IMR-90 (cell line): ENCODE measurements at regions not wholly inside any gene's neighbourhood (a gene's known extent, or its start where the extent isn't known, plus 50 kb on each side); places are given as distances from the start of the nearest gene placed in this dataset.

Source experiments
- ATAC-seq: fragments of 200-7000 bp; cut with Tn5 transposase; 2 replicates; pipeline ENCODE4 v1.9.1; 2020; ENCODE audit warnings: low read depth, mild to moderate bottlenecking, moderate library complexity
- BruUV-seq: library from RNA; stranded (reverse); fragments of 400-500 nt; replicated peaks from 2 replicates; lab custom pipeline; 2021; lab: Mats Ljungman, UMichigan
- CTCF ChIA-PET: fragments of 300-600 bp; formaldehyde crosslinking; extraction: SDS; loops from one replicate; lab custom pipeline; 2021; ENCODE audit warnings: antibody characterized with exemption; lab: Yijun Ruan, JAX
- POLR2A ChIA-PET: fragments of 300-600 bp; sonication (Branson Sonifier 250); formaldehyde crosslinking; loops from one replicate; lab custom pipeline; 2022; ENCODE audit warnings: antibody characterized with exemption; ENCODE audit not compliant: unreplicated experiment; lab: Charles Lee
- DNase-seq: peaks from one replicate; pipeline ENCODE4 v3.0.0; 2013
- H2AFZ ChIP-seq: replicated peaks from 2 replicates; pipeline ENCODE3; 2013; ENCODE audit warnings: low read length, mild to moderate bottlenecking; ENCODE audit not compliant: poor library complexity
- H2AK5ac ChIP-seq: 2 replicates; pipeline ENCODE4 v1.6.1; 2013; ENCODE audit warnings: low read depth, low read length, inconsistent platforms
- H2AK9ac ChIP-seq: replicated peaks from 2 replicates; pipeline ENCODE3; 2013; ENCODE audit warnings: mild to moderate bottlenecking, low read depth, low read length, moderate library complexity; ENCODE audit not compliant: poor library complexity
- H2BK120ac ChIP-seq: 2 replicates; pipeline ENCODE4 v1.6.1; 2013; ENCODE audit warnings: low read depth, low read length, inconsistent platforms
- H2BK15ac ChIP-seq: 3 replicates; pipeline ENCODE4 v1.6.1; 2013; ENCODE audit warnings: low read depth, low read length, inconsistent platforms
- H2BK20ac ChIP-seq: 2 replicates; pipeline ENCODE4 v1.6.1; 2013; ENCODE audit warnings: low read depth, mild to moderate bottlenecking, inconsistent platforms, low read length, moderate library complexity
- H2BK5ac ChIP-seq: 2 replicates; pipeline ENCODE4 v1.6.1; 2013; ENCODE audit warnings: mild to moderate bottlenecking, low read depth, low read length, inconsistent platforms; ENCODE audit not compliant: poor library complexity, severe bottlenecking
- H3K14ac ChIP-seq: replicated peaks from 2 replicates; pipeline ENCODE4 v1.6.1; 2013; ENCODE audit warnings: low read depth, low read length, inconsistent platforms
- H3K18ac ChIP-seq: 2 replicates; pipeline ENCODE4 v1.6.1; 2013; ENCODE audit warnings: low read depth, low read length, control low read depth
- H3K23ac ChIP-seq: 2 replicates; pipeline ENCODE4 v1.6.1; 2013; ENCODE audit warnings: low read depth, low read length, inconsistent platforms
- H3K27ac ChIP-seq: 2 replicates; pipeline ENCODE4 v1.5.1; 2013; ENCODE audit warnings: mild to moderate bottlenecking, control low read depth, low read length; ENCODE audit not compliant: insufficient read depth
- H3K27me3 ChIP-seq: 2 replicates; pipeline ENCODE4 v1.6.1; 2013; ENCODE audit warnings: low read length; ENCODE audit not compliant: control insufficient read depth, insufficient read depth
- H3K36me3 ChIP-seq: 2 replicates; pipeline ENCODE4 v1.6.1; 2013; ENCODE audit warnings: low read length, mixed read lengths; ENCODE audit not compliant: control insufficient read depth, insufficient read depth
- H3K4ac ChIP-seq: 2 replicates; pipeline ENCODE4 v1.6.1; 2013; ENCODE audit warnings: low read depth, low read length, inconsistent platforms
- H3K4me1 ChIP-seq: 2 replicates; pipeline ENCODE4 v1.6.1; 2013; ENCODE audit warnings: low read length, mixed read lengths; ENCODE audit not compliant: control insufficient read depth, insufficient read depth
- H3K4me2 ChIP-seq: 2 replicates; pipeline ENCODE4 v1.6.1; 2013; ENCODE audit warnings: low read depth, mild to moderate bottlenecking, control low read depth, low read length, moderate library complexity
- H3K4me3 ChIP-seq: 2 replicates; pipeline ENCODE4 v1.5.1; 2013; ENCODE audit warnings: low read depth, mild to moderate bottlenecking, control low read depth, low read length, moderate library complexity; ENCODE audit not compliant: insufficient read depth
- H3K56ac ChIP-seq: 2 replicates; pipeline ENCODE4 v1.6.1; 2013; ENCODE audit warnings: low read length, inconsistent platforms; ENCODE audit not compliant: insufficient read depth; ENCODE audit errors: extremely low read depth
- H3K79me1 ChIP-seq, 2 experiments: 2 replicates each; pipeline ENCODE4 v1.6.1; 2013; ENCODE audit warnings: low read length in 2 of 2, inconsistent platforms in 1 of 2, low read depth in 1 of 2
- H3K9ac ChIP-seq: 2 replicates; pipeline ENCODE4 v1.6.1; 2013; ENCODE audit warnings: low read depth, low read length, control low read depth
- H3K9me1 ChIP-seq: 2 replicates; pipeline ENCODE4 v1.6.1; 2013; ENCODE audit warnings: low read length, inconsistent platforms; ENCODE audit not compliant: insufficient read depth
- H3K9me3 ChIP-seq: 2 replicates; pipeline ENCODE4 v1.6.1; 2013; ENCODE audit warnings: low read length; ENCODE audit not compliant: control insufficient read depth, insufficient read depth
- H4K20me1 ChIP-seq: 2 replicates; pipeline ENCODE4 v1.6.1; 2013; ENCODE audit warnings: low read length, inconsistent platforms; ENCODE audit not compliant: insufficient read depth
- H4K5ac ChIP-seq: 2 replicates; pipeline ENCODE4 v1.6.1; 2013; ENCODE audit warnings: mild to moderate bottlenecking, low read depth, low read length, control low read depth
- H4K8ac ChIP-seq, 2 experiments: 2 replicates each; pipeline ENCODE4 v1.6.1; 2013; ENCODE audit warnings: low read depth in 2 of 2, low read length in 2 of 2, control low read depth in 1 of 2, inconsistent platforms in 1 of 2
- H4K91ac ChIP-seq: 2 replicates; pipeline ENCODE4 v1.6.1; 2013; ENCODE audit warnings: low read depth, low read length, inconsistent platforms; ENCODE audit not compliant: insufficient read depth
- BHLHE40 ChIP-seq: fragments of 150-350 bp; IDR thresholded peaks from 2 replicates; pipeline ENCODE4 v1.6.1; 2016; ENCODE audit warnings: mild to moderate bottlenecking, low read depth, low read length
- CHD1 ChIP-seq: IDR thresholded peaks from 2 replicates; pipeline ENCODE4 v1.6.1; 2012; ENCODE audit warnings: low read depth, low read length, improper control_type of control experiment
- CTCF ChIP-seq: conservative IDR thresholded peaks from 2 replicates; pipeline ENCODE4 v1.5.1; 2012; ENCODE audit warnings: mild to moderate bottlenecking, low read depth, low read length, improper control_type of control experiment
- MXI1 ChIP-seq: IDR thresholded peaks from 2 replicates; pipeline ENCODE4 v1.6.1; 2012; ENCODE audit warnings: low read depth, mild to moderate bottlenecking, low read length, moderate library complexity, borderline replicate concordance
- POLR2A ChIP-seq: IDR thresholded peaks from 2 replicates; pipeline ENCODE4 v1.6.1; 2012; ENCODE audit warnings: mild to moderate bottlenecking, low read depth, low read length
- USF2 ChIP-seq: fragments of 150-350 bp; IDR thresholded peaks from 2 replicates; pipeline ENCODE4 v1.6.1; 2017; ENCODE audit warnings: mild to moderate bottlenecking, antibody characterized with exemption, low read length, low read depth
- WGBS, 2 experiments: methylation state at CpG; one replicate each; pipeline versions ENCODE4 v1.1.5 to v1.1.7; 2013; ENCODE audit warnings: missing lambda C conversion rate in 2 of 2; ENCODE audit not compliant: insufficient read length in 1 of 2; ENCODE audit errors: extremely low coverage in 2 of 2; 5-methylcytosine and 5-hydroxymethylcytosine counted together
- dilution Hi-C: fragments of 300-500 bp; cut with HindIII; formaldehyde crosslinking; loops from one replicate; pipeline ENCODE4 v1.14.3; 2018; ENCODE audit warnings: low sequenced_read_pairs; ENCODE audit not compliant: unreplicated experiment
- in situ Hi-C: fragments of 300-500 bp; cut with MboI; formaldehyde crosslinking; loops from 3 replicates; pipeline ENCODE4 v1.14.3; 2019; ENCODE audit warnings: low sequenced_read_pairs, inconsistent platforms, mixed read lengths
- intact Hi-C: fragments of 100-400 bp; cut with micrococcal nuclease; formaldehyde crosslinking; loops from 2 replicates; pipeline ENCODE4 v1.10.0; 2022

GRCh38 chr10:29217292-29217738 is 71.6 kb upstream of the LYZL1 start:
- H3K4me2 ChIP-seq: no peak overlapping the region
- H3K56ac ChIP-seq: no peak overlapping the region
- H3K36me3 ChIP-seq: no peaks in the 10 kb centered on the region
- no peak overlapping the region for H2AK5ac ChIP-seq
- H3K27ac ChIP-seq: no peak overlapping the region
- no peaks in the 10 kb centered on the region; the same call in none of the 2 replicates for H3K9me3 ChIP-seq
- H3K27me3 ChIP-seq: peaks cover 43% of the 10 kb centered on the region
- H3K18ac ChIP-seq: no peak overlapping the region
- no peak overlapping the region for H2AFZ ChIP-seq
- no peaks in the 10 kb centered on the region for H3K9me1 ChIP-seq
- no peak overlapping the region for H3K14ac ChIP-seq
- in situ Hi-C loops (no loop called here), intact Hi-C loops (no loop called here), dilution Hi-C loops (no loop called here)
- H3K4me3 ChIP-seq: no peak overlapping the region
- POLR2A ChIA-PET: no interaction called here
- H3K4ac ChIP-seq: no peak overlapping the region
- TF ChIP-seq BHLHE40 (no peak), MXI1 (no peak), USF2 (no peak), POLR2A (no peak), CHD1 (no peak), CTCF (no peak)
- no peak overlapping the region for H2BK5ac ChIP-seq
- H3K4me1 ChIP-seq: no peaks in the 10 kb centered on the region
- ATAC-seq: no peak
- no CpG with 5 or more reads among the region's 6 CpGs for WGBS, 2 experiments
- DNase-seq: no peak
- no peak overlapping the region for H3K9ac ChIP-seq
- H4K5ac ChIP-seq: no peak overlapping the region
- H4K20me1 ChIP-seq: no peaks in the 10 kb centered on the region
- no peak overlapping the region for H4K91ac ChIP-seq
- H2AK9ac ChIP-seq: no peak overlapping the region
- CTCF ChIA-PET: interaction anchor here (1.0 kb wide), 1 partner anchor 22 kb away, joined by 4 read pairs; no protein-coding TSS in a partner anchor
- H3K23ac ChIP-seq: no peak overlapping the region
- BruUV-seq: no TSS peak
- H2BK20ac ChIP-seq: no peak overlapping the region
- no peak overlapping the region for H2BK15ac ChIP-seq
- H2BK120ac ChIP-seq: no peak overlapping the region
- H3K79me1 ChIP-seq: no peaks in the 10 kb centered on the region
- H4K8ac ChIP-seq: no peak overlapping the region
